ENCODE measurements at regions not wholly inside any gene's neighbourhood (a gene's known extent, or its start where the extent isn't known, plus 50 kb on each side); places are given as distances from the start of the nearest gene placed in this dataset.

DNA sequence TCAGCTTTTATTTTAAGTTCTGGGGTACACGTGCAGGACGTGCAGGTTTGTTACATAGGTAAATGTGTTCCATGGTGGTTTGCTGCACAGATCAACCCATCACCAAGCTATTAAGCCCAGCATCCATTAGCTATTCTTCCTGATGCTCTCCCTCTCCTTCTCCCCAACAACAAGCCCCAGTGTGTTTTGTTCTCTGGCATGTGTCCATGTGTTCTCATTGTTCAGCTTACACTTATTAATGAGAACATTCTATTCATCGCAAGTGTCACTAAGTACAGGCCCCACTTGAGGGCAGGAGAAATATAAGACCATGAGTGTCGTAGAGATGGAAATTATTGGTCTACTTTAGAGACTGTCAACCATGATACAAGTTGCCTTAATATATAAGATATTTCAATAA, 615.1 kb downstream of the CDH8 start:
- TF ChIP-seq EZH2 (conservative IDR thresholded peaks at IDR 0.05; ENCODE audit: low read depth, low read length) (no peak), JUNB (CRISPR knock-in tag; IDR thresholded peaks at IDR 0.05; ENCODE audit: borderline replicate concordance) (no peak), ZC3H13 (CRISPR knock-in tag; IDR thresholded peaks at IDR 0.05) (no peak), SIN3A (IDR thresholded peaks at IDR 0.05; ENCODE audit: borderline replicate concordance, low read depth, low read length) (no peak), NR2F2 (IDR thresholded peaks at IDR 0.05; ENCODE audit: borderline replicate concordance, low read depth) (no peak)

Data from HepG2 (cell line).